SU-DHL-6 (cell line): ENCODE measurements at regions not wholly inside any gene's neighbourhood (a gene's known extent, or its start where the extent isn't known, plus 50 kb on each side); places are given as distances from the start of the nearest gene placed in this dataset.

ENCODE experiments used
- EZH2phosphoT487 ChIP-seq: fragments of 200-600 bp; sonication (generic), shearing (Covaris generic); conservative IDR thresholded peaks from 2 replicates; pipeline ENCODE4 v1.6.1; 2018; ENCODE audit warnings: mild to moderate bottlenecking, antibody characterized with exemption, low read length, moderate library complexity, mixed read lengths
- TF ChIP-seq, protein P1 (sequence below): fragments of 200-600 bp; sonication (generic); IDR thresholded peaks from one replicate; pipeline ENCODE4 v1.5.1; 2017; ENCODE audit warnings: antibody characterized with exemption, mild to moderate bottlenecking, low read length, moderate library complexity; ENCODE audit not compliant: insufficient read depth, poor library complexity, severe bottlenecking

DNA sequence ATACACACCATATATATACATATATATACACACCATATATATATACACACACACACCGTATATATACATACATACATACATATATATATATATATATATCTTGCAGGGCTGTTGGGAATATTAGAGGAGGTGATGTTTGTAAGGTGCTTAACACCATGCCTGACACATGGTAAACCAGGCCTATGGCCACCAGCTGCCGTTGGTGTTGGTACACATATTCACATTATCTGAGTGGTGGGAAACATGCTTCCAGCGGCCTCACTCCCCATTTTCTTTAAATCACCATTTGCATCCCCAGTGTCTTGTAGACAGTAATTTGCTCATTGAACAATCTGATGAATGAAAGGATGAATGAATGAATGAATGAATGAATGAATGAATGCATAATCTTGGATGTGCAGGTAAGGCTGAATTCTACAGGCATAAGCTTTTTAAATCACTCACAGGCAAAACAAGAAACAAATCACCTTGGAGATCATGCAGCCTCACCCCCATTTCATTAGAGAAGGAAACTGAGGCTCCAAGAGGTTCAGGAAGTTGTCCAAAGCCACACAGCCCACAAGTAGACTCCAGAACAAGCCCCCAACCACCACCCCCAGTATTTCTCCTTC is 527.8 kb downstream of the MIAT start:
- TF ChIP-seq, protein P1, sequence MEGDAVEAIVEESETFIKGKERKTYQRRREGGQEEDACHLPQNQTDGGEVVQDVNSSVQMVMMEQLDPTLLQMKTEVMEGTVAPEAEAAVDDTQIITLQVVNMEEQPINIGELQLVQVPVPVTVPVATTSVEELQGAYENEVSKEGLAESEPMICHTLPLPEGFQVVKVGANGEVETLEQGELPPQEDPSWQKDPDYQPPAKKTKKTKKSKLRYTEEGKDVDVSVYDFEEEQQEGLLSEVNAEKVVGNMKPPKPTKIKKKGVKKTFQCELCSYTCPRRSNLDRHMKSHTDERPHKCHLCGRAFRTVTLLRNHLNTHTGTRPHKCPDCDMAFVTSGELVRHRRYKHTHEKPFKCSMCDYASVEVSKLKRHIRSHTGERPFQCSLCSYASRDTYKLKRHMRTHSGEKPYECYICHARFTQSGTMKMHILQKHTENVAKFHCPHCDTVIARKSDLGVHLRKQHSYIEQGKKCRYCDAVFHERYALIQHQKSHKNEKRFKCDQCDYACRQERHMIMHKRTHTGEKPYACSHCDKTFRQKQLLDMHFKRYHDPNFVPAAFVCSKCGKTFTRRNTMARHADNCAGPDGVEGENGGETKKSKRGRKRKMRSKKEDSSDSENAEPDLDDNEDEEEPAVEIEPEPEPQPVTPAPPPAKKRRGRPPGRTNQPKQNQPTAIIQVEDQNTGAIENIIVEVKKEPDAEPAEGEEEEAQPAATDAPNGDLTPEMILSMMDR = no peak
- no peak for TF ChIP-seq EZH2phosphoT487
